ENCODE measurements at regions not wholly inside any gene's neighbourhood (a gene's known extent, or its start where the extent isn't known, plus 50 kb on each side); places are given as distances from the start of the nearest gene placed in this dataset.

DNA sequence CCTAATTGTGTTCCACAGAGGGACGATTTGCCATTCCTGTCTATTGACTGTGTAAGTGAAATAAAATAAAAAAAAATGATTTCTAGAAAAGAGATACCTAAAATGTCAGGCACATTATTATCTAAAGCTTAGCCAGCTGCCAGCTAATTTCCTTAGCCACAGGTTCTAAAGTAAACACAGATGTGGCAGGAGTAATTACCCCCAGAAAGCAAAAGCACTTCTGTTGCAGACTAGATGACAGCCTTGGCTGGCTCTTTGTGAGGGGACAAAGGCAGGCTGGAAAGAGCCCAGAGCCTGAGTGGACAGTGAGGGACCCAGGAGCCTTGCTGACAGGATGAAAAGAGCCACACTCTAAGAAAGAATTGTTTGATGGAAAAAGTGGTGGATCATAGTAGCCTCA, 418.1 kb downstream of the LRIG3 start:
- TF ChIP-seq, protein P1, sequence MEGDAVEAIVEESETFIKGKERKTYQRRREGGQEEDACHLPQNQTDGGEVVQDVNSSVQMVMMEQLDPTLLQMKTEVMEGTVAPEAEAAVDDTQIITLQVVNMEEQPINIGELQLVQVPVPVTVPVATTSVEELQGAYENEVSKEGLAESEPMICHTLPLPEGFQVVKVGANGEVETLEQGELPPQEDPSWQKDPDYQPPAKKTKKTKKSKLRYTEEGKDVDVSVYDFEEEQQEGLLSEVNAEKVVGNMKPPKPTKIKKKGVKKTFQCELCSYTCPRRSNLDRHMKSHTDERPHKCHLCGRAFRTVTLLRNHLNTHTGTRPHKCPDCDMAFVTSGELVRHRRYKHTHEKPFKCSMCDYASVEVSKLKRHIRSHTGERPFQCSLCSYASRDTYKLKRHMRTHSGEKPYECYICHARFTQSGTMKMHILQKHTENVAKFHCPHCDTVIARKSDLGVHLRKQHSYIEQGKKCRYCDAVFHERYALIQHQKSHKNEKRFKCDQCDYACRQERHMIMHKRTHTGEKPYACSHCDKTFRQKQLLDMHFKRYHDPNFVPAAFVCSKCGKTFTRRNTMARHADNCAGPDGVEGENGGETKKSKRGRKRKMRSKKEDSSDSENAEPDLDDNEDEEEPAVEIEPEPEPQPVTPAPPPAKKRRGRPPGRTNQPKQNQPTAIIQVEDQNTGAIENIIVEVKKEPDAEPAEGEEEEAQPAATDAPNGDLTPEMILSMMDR (conservative IDR thresholded peaks at IDR 0.05; ENCODE audit: low read depth, low read length) = no peak
- TF ChIP-seq POLR2A (IDR thresholded peaks at IDR 0.05; ENCODE audit: low read depth, low read length) = no peak
- TF ChIP-seq MXI1 (IDR thresholded peaks at IDR 0.05; ENCODE audit: borderline replicate concordance, low read depth, low read length) = no peak
- TF ChIP-seq, protein P2, sequence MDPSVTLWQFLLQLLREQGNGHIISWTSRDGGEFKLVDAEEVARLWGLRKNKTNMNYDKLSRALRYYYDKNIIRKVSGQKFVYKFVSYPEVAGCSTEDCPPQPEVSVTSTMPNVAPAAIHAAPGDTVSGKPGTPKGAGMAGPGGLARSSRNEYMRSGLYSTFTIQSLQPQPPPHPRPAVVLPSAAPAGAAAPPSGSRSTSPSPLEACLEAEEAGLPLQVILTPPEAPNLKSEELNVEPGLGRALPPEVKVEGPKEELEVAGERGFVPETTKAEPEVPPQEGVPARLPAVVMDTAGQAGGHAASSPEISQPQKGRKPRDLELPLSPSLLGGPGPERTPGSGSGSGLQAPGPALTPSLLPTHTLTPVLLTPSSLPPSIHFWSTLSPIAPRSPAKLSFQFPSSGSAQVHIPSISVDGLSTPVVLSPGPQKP (IDR thresholded peaks at IDR 0.05; ENCODE audit: borderline replicate concordance, low read depth, low read length) = no peak
- TF ChIP-seq SMC3 (IDR thresholded peaks at IDR 0.05; ENCODE audit: low read depth, low read length) = no peak
- TF ChIP-seq CEBPB (IDR thresholded peaks at IDR 0.05; ENCODE audit: low read depth, low read length) = no peak
- no peak for TF ChIP-seq RAD21 (IDR thresholded peaks at IDR 0.05; ENCODE audit: low read length)
- no peak for TF ChIP-seq NFE2L2 (IDR thresholded peaks at IDR 0.05; ENCODE audit: low read depth, low read length)
- TF ChIP-seq RCOR1 (IDR thresholded peaks at IDR 0.05; ENCODE audit: insufficient replicate concordance, low read length) = no peak
